ENCODE measurements at regions not wholly inside any gene's neighbourhood (a gene's known extent, or its start where the extent isn't known, plus 50 kb on each side); places are given as distances from the start of the nearest gene placed in this dataset.

GRCh38 chr11:127710831-127711230, 710.3 kb upstream of the KIRREL3 start:
- TF ChIP-seq CTCF (IDR thresholded peaks at IDR 0.05) (no peak), POLR2A (IDR thresholded peaks at IDR 0.05) (no peak)

Data from uterus (tissue), 2 donors.